ENCODE measurements at regions not wholly inside any gene's neighbourhood (a gene's known extent, or its start where the extent isn't known, plus 50 kb on each side); places are given as distances from the start of the nearest gene placed in this dataset.

GRCh38 chr13:31853643-31854326 lies 114.5 kb downstream of the RXFP2 start:
- DNase-seq: peak in 1 of 2 experiments; percentile 96

GRCh38 chr13:31859571-31859970 lies 120.2 kb downstream of the RXFP2 start:
- peak; percentile 11 to 47 for DNase-seq

GRCh38 chr13:31860002-31860401 lies 120.7 kb downstream of the RXFP2 start:
- DNase-seq: no peak

- DNase-seq: no peak
Measured at GRCh38 chr13:31862828-31863227, 123.5 kb downstream of the RXFP2 start.

- no peak for DNase-seq
Measured at GRCh38 chr13:31864307-31864706, 125.0 kb downstream of the RXFP2 start.

GRCh38 chr13:31866099-31866498 lies 126.8 kb downstream of the RXFP2 start:
- no peak for DNase-seq

GRCh38 chr13:31867709-31868108 lies 128.4 kb downstream of the RXFP2 start:
- no peak for DNase-seq

GRCh38 chr13:31869582-31869981 lies 130.3 kb downstream of the RXFP2 start:
- no peak for DNase-seq

GRCh38 chr13:31870511-31870910 lies 131.2 kb downstream of the RXFP2 start:
- no peak for DNase-seq

GRCh38 chr13:31873145-31873544 lies 133.8 kb downstream of the RXFP2 start:
- DNase-seq: peak in 1 of 2 experiments; percentile 21

GRCh38 chr13:31875134-31875533 lies 135.8 kb downstream of the RXFP2 start:
- DNase-seq: no peak

GRCh38 chr13:31878052-31878451 lies 138.7 kb downstream of the RXFP2 start:
- no peak for DNase-seq

GRCh38 chr13:31878495-31878894 lies 139.2 kb downstream of the RXFP2 start:
- DNase-seq: peak in 1 of 2 experiments; percentile 16

GRCh38 chr13:31878955-31879354 lies 139.6 kb downstream of the RXFP2 start:
- no peak for DNase-seq

GRCh38 chr13:31880851-31881494 lies 141.6 kb downstream of the RXFP2 start:
- no peak for DNase-seq

- no peak for DNase-seq
Measured at GRCh38 chr13:31881495-31881882, 142.2 kb downstream of the RXFP2 start.

GRCh38 chr13:31882794-31883193 lies 143.5 kb downstream of the RXFP2 start:
- no peak for DNase-seq

- no peak for DNase-seq
Measured at GRCh38 chr13:31884556-31884955, 145.2 kb downstream of the RXFP2 start.

- DNase-seq: peak; percentile 47 to 58
Measured at GRCh38 chr13:31885994-31886393, 145.6 kb upstream of the FRY start.

GRCh38 chr13:31887286-31887685 lies 144.3 kb upstream of the FRY start:
- no peak for DNase-seq

GRCh38 chr13:31890946-31891345 lies 140.6 kb upstream of the FRY start:
- peak in 1 of 2 experiments; percentile 8 for DNase-seq

GRCh38 chr13:31891472-31891871 lies 140.1 kb upstream of the FRY start:
- no peak for DNase-seq

GRCh38 chr13:31894931-31895330 lies 136.6 kb upstream of the FRY start:
- DNase-seq: peak in 1 of 2 experiments; percentile 10

GRCh38 chr13:31895691-31896090 lies 135.9 kb upstream of the FRY start:
- no peak for DNase-seq

GRCh38 chr13:31896427-31896826 lies 135.1 kb upstream of the FRY start:
- peak; percentile 33 to 57 for DNase-seq

All from NCI-H526 (cell line).